ENCODE measurements at regions not wholly inside any gene's neighbourhood (a gene's known extent, or its start where the extent isn't known, plus 50 kb on each side); places are given as distances from the start of the nearest gene placed in this dataset.

DNA sequence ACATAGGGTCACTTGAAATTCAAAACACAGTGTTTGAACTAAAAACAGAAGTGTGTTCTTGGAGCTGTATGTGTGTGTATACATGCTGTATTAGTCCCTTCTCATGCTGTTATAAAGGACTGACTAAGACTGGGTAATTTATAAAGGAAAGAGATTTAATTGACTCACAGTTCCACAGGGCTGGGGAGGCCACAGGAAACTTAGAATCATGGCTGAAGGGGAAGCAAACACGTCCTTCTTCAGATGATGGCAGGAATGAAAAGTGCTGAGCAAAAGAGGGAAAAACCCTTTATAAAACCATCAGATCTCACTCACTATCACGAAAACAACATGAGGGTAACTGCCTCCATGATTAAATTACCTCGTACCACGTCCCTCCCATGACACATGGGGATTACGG is 224.1 kb downstream of the BCAT1 start:
- ChIA-PET CTCF (interaction anchor here (0.6 kb wide), 1 partner anchor 131 kb away, joined by 3 read pairs; no protein-coding TSS in a partner anchor), POLR2A (no interaction called here)
- Mint-ChIP-seq H3K9me3 (peaks cover 24% of the 10 kb centered on the region), H3K4me1 (no peaks in the 10 kb centered on the region), H3K36me3 (peaks cover 9% of the 10 kb centered on the region), H3K27me3 (ENCODE audit: low read depth) (no peaks in the 10 kb centered on the region), H3K4me3 (no peak overlapping the region), H3K27ac (no peak overlapping the region)
- TF ChIP-seq ZNF423 (CRISPR knock-in tag; IDR thresholded peaks at IDR 0.05) (no peak), ZNF425 (CRISPR knock-in tag; conservative IDR thresholded peaks at IDR 0.05) (no peak), SMAD3 (CRISPR knock-in tag; IDR thresholded peaks at IDR 0.05; ENCODE audit: borderline replicate concordance) (no peak), ZNF396 (CRISPR knock-in tag; IDR thresholded peaks at IDR 0.05; ENCODE audit: borderline replicate concordance) (no peak), ZNF416 (CRISPR knock-in tag; IDR thresholded peaks at IDR 0.05) (no peak), HMGXB4 (CRISPR knock-in tag; IDR thresholded peaks at IDR 0.05) (no peak), ARID4B (CRISPR knock-in tag; IDR thresholded peaks at IDR 0.05; ENCODE audit: borderline replicate concordance) (no peak), ZNF121 (CRISPR knock-in tag; IDR thresholded peaks at IDR 0.05) (no peak), MAX (CRISPR knock-in tag; IDR thresholded peaks at IDR 0.05) (no peak), TCF7 (CRISPR knock-in tag; IDR thresholded peaks at IDR 0.05; ENCODE audit: low read depth) (no peak)
- TF ChIP-seq, protein P1, sequence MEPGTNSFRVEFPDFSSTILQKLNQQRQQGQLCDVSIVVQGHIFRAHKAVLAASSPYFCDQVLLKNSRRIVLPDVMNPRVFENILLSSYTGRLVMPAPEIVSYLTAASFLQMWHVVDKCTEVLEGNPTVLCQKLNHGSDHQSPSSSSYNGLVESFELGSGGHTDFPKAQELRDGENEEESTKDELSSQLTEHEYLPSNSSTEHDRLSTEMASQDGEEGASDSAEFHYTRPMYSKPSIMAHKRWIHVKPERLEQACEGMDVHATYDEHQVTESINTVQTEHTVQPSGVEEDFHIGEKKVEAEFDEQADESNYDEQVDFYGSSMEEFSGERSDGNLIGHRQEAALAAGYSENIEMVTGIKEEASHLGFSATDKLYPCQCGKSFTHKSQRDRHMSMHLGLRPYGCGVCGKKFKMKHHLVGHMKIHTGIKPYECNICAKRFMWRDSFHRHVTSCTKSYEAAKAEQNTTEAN (CRISPR knock-in tag; IDR thresholded peaks at IDR 0.05) = no peak
- TF ChIP-seq, protein P2, sequence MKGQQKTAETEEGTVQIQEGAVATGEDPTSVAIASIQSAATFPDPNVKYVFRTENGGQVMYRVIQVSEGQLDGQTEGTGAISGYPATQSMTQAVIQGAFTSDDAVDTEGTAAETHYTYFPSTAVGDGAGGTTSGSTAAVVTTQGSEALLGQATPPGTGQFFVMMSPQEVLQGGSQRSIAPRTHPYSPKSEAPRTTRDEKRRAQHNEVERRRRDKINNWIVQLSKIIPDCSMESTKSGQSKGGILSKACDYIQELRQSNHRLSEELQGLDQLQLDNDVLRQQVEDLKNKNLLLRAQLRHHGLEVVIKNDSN (CRISPR knock-in tag; IDR thresholded peaks at IDR 0.05) = no peak
- TF ChIP-seq, protein P3, sequence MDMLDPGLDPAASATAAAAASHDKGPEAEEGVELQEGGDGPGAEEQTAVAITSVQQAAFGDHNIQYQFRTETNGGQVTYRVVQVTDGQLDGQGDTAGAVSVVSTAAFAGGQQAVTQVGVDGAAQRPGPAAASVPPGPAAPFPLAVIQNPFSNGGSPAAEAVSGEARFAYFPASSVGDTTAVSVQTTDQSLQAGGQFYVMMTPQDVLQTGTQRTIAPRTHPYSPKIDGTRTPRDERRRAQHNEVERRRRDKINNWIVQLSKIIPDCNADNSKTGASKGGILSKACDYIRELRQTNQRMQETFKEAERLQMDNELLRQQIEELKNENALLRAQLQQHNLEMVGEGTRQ (CRISPR knock-in tag; IDR thresholded peaks at IDR 0.05) = no peak
- TF ChIP-seq, protein P4, sequence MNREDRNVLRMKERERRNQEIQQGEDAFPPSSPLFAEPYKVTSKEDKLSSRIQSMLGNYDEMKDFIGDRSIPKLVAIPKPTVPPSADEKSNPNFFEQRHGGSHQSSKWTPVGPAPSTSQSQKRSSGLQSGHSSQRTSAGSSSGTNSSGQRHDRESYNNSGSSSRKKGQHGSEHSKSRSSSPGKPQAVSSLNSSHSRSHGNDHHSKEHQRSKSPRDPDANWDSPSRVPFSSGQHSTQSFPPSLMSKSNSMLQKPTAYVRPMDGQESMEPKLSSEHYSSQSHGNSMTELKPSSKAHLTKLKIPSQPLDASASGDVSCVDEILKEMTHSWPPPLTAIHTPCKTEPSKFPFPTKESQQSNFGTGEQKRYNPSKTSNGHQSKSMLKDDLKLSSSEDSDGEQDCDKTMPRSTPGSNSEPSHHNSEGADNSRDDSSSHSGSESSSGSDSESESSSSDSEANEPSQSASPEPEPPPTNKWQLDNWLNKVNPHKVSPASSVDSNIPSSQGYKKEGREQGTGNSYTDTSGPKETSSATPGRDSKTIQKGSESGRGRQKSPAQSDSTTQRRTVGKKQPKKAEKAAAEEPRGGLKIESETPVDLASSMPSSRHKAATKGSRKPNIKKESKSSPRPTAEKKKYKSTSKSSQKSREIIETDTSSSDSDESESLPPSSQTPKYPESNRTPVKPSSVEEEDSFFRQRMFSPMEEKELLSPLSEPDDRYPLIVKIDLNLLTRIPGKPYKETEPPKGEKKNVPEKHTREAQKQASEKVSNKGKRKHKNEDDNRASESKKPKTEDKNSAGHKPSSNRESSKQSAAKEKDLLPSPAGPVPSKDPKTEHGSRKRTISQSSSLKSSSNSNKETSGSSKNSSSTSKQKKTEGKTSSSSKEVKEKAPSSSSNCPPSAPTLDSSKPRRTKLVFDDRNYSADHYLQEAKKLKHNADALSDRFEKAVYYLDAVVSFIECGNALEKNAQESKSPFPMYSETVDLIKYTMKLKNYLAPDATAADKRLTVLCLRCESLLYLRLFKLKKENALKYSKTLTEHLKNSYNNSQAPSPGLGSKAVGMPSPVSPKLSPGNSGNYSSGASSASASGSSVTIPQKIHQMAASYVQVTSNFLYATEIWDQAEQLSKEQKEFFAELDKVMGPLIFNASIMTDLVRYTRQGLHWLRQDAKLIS (CRISPR knock-in tag; IDR thresholded peaks at IDR 0.05; ENCODE audit: borderline replicate concordance) = no peak
- ATAC-seq (no peak), DNase-seq (ENCODE audit: low spot score) (no peak)

Data from WTC11 (cell line).